ENCODE measurements at regions not wholly inside any gene's neighbourhood (a gene's known extent, or its start where the extent isn't known, plus 50 kb on each side); places are given as distances from the start of the nearest gene placed in this dataset.

- DNase-seq (ENCODE audit: low spot score), result no peak
These were observed 52.1 kb upstream of the SESN3 start for GRCh38 chr11:95283146-95283545.

- DNase-seq (ENCODE audit: low spot score), result peak; percentile 98
These were observed 51.3 kb upstream of the SESN3 start for GRCh38 chr11:95282291-95282751.

Measured in umbilical cord (tissue), 1 donor.